Ishikawa (cell line): ENCODE measurements at regions not wholly inside any gene's neighbourhood (a gene's known extent, or its start where the extent isn't known, plus 50 kb on each side); places are given as distances from the start of the nearest gene placed in this dataset.

Source experiments
- CEBPB ChIP-seq: IDR thresholded peaks from 2 replicates; pipeline ENCODE4 v1.6.1; 2012
- EGR1 ChIP-seq: IDR thresholded peaks from 2 replicates; pipeline ENCODE4 v1.6.1; 2012
- EP300 ChIP-seq: IDR thresholded peaks from 2 replicates; pipeline ENCODE4 v1.6.1; 2012; ENCODE audit warnings: borderline replicate concordance
- MAX ChIP-seq: IDR thresholded peaks from 2 replicates; pipeline ENCODE4 v1.6.1; 2012
- RAD21 ChIP-seq: IDR thresholded peaks from 2 replicates; pipeline ENCODE4 v1.6.1; 2012; ENCODE audit warnings: low read depth
- REST ChIP-seq: IDR thresholded peaks from 2 replicates; pipeline ENCODE4 v1.6.1; 2012; ENCODE audit warnings: low read depth, mild to moderate bottlenecking
- TAF1 ChIP-seq: IDR thresholded peaks from 2 replicates; pipeline ENCODE4 v1.6.1; 2012; ENCODE audit warnings: low read depth, mild to moderate bottlenecking
- TCF12 ChIP-seq: IDR thresholded peaks from 2 replicates; pipeline ENCODE4 v1.6.1; 2012; ENCODE audit warnings: low read depth
- TEAD4 ChIP-seq: IDR thresholded peaks from 2 replicates; pipeline ENCODE4 v1.6.1; 2012
- YY1 ChIP-seq: IDR thresholded peaks from 2 replicates; pipeline ENCODE4 v1.6.1; 2012; ENCODE audit warnings: low read depth
- ZBTB7A ChIP-seq: IDR thresholded peaks from 2 replicates; pipeline ENCODE4 v1.6.1; 2012; ENCODE audit warnings: low read depth
- TF ChIP-seq, protein P1 (sequence below): IDR thresholded peaks from 2 replicates; pipeline ENCODE4 v1.6.1; 2012

DNA sequence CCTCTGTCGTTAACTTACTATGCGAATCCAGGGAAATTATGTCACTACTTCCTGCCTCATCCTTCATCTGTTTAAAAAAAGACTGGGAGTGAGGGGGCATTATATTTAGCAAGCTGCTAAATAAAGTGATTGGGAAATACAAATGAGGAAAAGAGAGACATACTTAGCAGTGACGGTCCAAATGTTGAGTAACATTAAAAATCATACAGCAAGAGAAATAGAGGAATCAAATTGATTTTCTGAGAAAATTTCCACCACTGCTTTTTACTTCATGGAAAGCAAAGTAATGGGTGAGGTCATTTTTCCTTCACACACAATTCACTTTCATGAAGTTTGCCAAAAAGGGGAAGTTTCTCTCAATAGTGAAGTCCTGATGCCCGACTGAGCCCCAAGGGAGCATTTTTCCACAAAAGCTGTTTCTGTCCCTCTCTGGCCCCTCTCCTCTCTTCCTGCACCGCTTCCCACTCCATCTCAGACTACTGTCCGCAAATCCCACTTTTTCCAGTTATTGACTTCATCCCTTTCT lies 61.9 kb upstream of the ADO start:
- TF ChIP-seq, protein P1, sequence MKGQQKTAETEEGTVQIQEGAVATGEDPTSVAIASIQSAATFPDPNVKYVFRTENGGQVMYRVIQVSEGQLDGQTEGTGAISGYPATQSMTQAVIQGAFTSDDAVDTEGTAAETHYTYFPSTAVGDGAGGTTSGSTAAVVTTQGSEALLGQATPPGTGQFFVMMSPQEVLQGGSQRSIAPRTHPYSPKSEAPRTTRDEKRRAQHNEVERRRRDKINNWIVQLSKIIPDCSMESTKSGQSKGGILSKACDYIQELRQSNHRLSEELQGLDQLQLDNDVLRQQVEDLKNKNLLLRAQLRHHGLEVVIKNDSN = no peak
- TF ChIP-seq ZBTB7A (no peak), TCF12 (no peak), YY1 (no peak), TAF1 (no peak), EP300 (no peak), REST (no peak), MAX (no peak), TEAD4 (no peak), RAD21 (no peak), CEBPB (no peak), EGR1 (no peak)
